Glomerular visceral epithelial cell (primary cell): ENCODE measurements at regions not wholly inside any gene's neighbourhood (a gene's known extent, or its start where the extent isn't known, plus 50 kb on each side); places are given as distances from the start of the nearest gene placed in this dataset.
A peak's percentile ranks its signal among the peaks of the same experiment; 100 is the strongest.
"Not testable (repeated sequence)": the region's sequence is repeated elsewhere in the genome, so short reads cannot be mapped to it uniquely, and the experiment has no call there.

Source experiments
- DNase-seq: peaks from one replicate; pipeline ENCODE4 v3.0.0-alpha.2; 2016; ENCODE audit errors: extremely low spot score

- peak; percentile 1 for DNase-seq
These were observed 1970.2 kb upstream of the FLRT2 start for GRCh38 chr14:83559721-83560120.

- no peak for DNase-seq
These were observed 1968.7 kb upstream of the FLRT2 start for GRCh38 chr14:83561261-83561660.

- no peak for DNase-seq
These were observed 1963.4 kb upstream of the FLRT2 start for GRCh38 chr14:83566567-83566966.

- no peak for DNase-seq
These were observed 1961.8 kb upstream of the FLRT2 start for GRCh38 chr14:83568141-83568540.

GRCh38 chr14:83575301-83575700 is 1954.6 kb upstream of the FLRT2 start:
- no peak for DNase-seq

- no peak for DNase-seq
These were observed 1946.7 kb upstream of the FLRT2 start for GRCh38 chr14:83583201-83583600.

GRCh38 chr14:83594874-83595273 is 1935.1 kb upstream of the FLRT2 start:
- no peak for DNase-seq

- DNase-seq, result no peak
These were observed 1922.3 kb upstream of the FLRT2 start for GRCh38 chr14:83607682-83608081.

- no peak for DNase-seq
These were observed 1918.5 kb upstream of the FLRT2 start for GRCh38 chr14:83611491-83611890.

- no peak for DNase-seq
These were observed 1918.0 kb upstream of the FLRT2 start for GRCh38 chr14:83611906-83612390.

GRCh38 chr14:83614956-83615355 is 1915.0 kb upstream of the FLRT2 start:
- no peak for DNase-seq

GRCh38 chr14:83624541-83624940 is 1905.4 kb upstream of the FLRT2 start:
- no peak for DNase-seq

GRCh38 chr14:83632375-83632774 is 1897.6 kb upstream of the FLRT2 start:
- no peak for DNase-seq

GRCh38 chr14:83638748-83639504 is 1891.0 kb upstream of the FLRT2 start:
- no peak for DNase-seq

- DNase-seq, result not testable (repeated sequence)
These were observed 1890.5 kb upstream of the FLRT2 start for GRCh38 chr14:83639505-83639875.

GRCh38 chr14:83646228-83646627 is 1883.7 kb upstream of the FLRT2 start:
- no peak for DNase-seq

- DNase-seq, result no peak
These were observed 1869.3 kb upstream of the FLRT2 start for GRCh38 chr14:83660597-83660996.

GRCh38 chr14:83664389-83664788 is 1865.6 kb upstream of the FLRT2 start:
- DNase-seq, result no peak

- DNase-seq, result no peak
These were observed 1840.7 kb upstream of the FLRT2 start for GRCh38 chr14:83689265-83689664.

- no peak for DNase-seq
These were observed 1832.8 kb upstream of the FLRT2 start for GRCh38 chr14:83697099-83697498.

GRCh38 chr14:83702619-83703018 is 1827.3 kb upstream of the FLRT2 start:
- no peak for DNase-seq

- DNase-seq, result peak; percentile 2
These were observed 1823.6 kb upstream of the FLRT2 start for GRCh38 chr14:83706231-83706954.

- no peak for DNase-seq
These were observed 1822.9 kb upstream of the FLRT2 start for GRCh38 chr14:83707056-83707455.
